OCI-LY3 (cell line): ENCODE measurements at regions not wholly inside any gene's neighbourhood (a gene's known extent, or its start where the extent isn't known, plus 50 kb on each side); places are given as distances from the start of the nearest gene placed in this dataset.

Source experiments
- EZH2phosphoT487 ChIP-seq: fragments of 200-600 bp; shearing (Covaris generic); IDR thresholded peaks from 2 replicates; pipeline ENCODE4 v1.6.1; 2018; ENCODE audit warnings: antibody characterized with exemption, mixed run types, low read depth
- TF ChIP-seq, protein P1 (sequence below): fragments of 200-600, 300-600 bp; sonication (generic); IDR thresholded peaks from 2 replicates; pipeline ENCODE4 v1.5.1; 2014; ENCODE audit warnings: antibody characterized with exemption, low read length, low read depth

DNA sequence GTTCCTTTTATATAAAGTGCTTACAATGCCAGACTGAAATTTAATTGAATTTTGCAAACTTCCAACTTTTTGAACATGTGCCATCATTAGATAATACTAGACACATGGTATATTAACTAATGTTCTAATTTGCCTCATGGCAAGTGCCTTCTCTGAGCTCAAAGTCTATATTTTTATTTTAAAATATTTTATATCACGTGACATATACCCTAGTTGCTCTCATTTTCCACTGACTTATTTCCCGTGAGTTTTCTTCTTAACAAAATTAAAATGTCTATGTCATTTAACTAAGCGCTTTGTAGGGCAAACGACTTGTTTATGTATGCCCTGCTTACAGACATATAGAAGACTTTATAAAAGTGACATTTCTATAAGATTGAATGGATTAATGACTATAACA lies 509.6 kb upstream of the SYT4 start:
- TF ChIP-seq, protein P1, sequence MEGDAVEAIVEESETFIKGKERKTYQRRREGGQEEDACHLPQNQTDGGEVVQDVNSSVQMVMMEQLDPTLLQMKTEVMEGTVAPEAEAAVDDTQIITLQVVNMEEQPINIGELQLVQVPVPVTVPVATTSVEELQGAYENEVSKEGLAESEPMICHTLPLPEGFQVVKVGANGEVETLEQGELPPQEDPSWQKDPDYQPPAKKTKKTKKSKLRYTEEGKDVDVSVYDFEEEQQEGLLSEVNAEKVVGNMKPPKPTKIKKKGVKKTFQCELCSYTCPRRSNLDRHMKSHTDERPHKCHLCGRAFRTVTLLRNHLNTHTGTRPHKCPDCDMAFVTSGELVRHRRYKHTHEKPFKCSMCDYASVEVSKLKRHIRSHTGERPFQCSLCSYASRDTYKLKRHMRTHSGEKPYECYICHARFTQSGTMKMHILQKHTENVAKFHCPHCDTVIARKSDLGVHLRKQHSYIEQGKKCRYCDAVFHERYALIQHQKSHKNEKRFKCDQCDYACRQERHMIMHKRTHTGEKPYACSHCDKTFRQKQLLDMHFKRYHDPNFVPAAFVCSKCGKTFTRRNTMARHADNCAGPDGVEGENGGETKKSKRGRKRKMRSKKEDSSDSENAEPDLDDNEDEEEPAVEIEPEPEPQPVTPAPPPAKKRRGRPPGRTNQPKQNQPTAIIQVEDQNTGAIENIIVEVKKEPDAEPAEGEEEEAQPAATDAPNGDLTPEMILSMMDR = no peak
- TF ChIP-seq EZH2phosphoT487 = no peak
